PC-9 (cell line): ENCODE measurements at regions not wholly inside any gene's neighbourhood (a gene's known extent, or its start where the extent isn't known, plus 50 kb on each side); places are given as distances from the start of the nearest gene placed in this dataset.

Source experiments
- CTCF ChIP-seq: fragments of 200-600 bp; sonication (generic); conservative IDR thresholded peaks from 2 replicates; pipeline ENCODE4 v1.6.1; 2017; ENCODE audit warnings: mixed run types, antibody characterized with exemption, mild to moderate bottlenecking, moderate library complexity
- EZH2 ChIP-seq: fragments of 200-600 bp; sonication (generic); IDR thresholded peaks from 2 replicates; pipeline ENCODE4 v1.8.0; 2017; ENCODE audit warnings: antibody characterized with exemption, low read depth

- TF ChIP-seq EZH2 (no peak), CTCF (no peak)
Measured at GRCh38 chr2:183605440-183605839, 481.2 kb downstream of the NUP35 start.
